ENCODE measurements at regions not wholly inside any gene's neighbourhood (a gene's known extent, or its start where the extent isn't known, plus 50 kb on each side); places are given as distances from the start of the nearest gene placed in this dataset.

GRCh38 chr3:72576563-72576962, 271.7 kb downstream of the SHQ1 start:
- Histone ChIP-seq H3K36me3 (no peaks in the 10 kb centered on the region), H3K27me3 (peaks cover 0 to 7% (median 0%) of the 10 kb centered on the region in 4 donors), H3K4me3 (no peak overlapping the region), H3K9me3 (no peaks in the 10 kb centered on the region), H3K27ac (replicated peaks in 1 of 4) (no peak overlapping the region), H3K4me1 (no peaks in the 10 kb centered on the region)
- no peak for DNase-seq (ENCODE audit: extremely low spot score)
- intact Hi-C loops (cut with DNase I), result no loop called here
- TF ChIP-seq POLR2A (IDR thresholded peaks at IDR 0.05; ENCODE audit: low read depth) (no peak), POLR2AphosphoS5 (IDR thresholded peaks at IDR 0.05) (no peak)
- 89% methylated on average over 5 of the region's 5 CpGs for WGBS

- Histone ChIP-seq H3K9me3 (no peaks in the 10 kb centered on the region), H3K36me3 (no peaks in the 10 kb centered on the region), H3K27me3 (peaks cover 0 to 7% (median 0%) of the 10 kb centered on the region in 4 donors), H3K4me3 (no peak overlapping the region), H3K27ac (replicated peaks in 1 of 4) (no peak overlapping the region), H3K4me1 (no peaks in the 10 kb centered on the region)
- WGBS, result 95% methylated on average over 1 of the region's 1 CpG
- intact Hi-C loops (cut with DNase I), result no loop called here
- no peak for TF ChIP-seq EP300 (IDR thresholded peaks at IDR 0.05)
- no peak for DNase-seq (ENCODE audit: extremely low spot score)
Measured at GRCh38 chr3:72574144-72574543, 274.1 kb downstream of the SHQ1 start.

- no peak overlapping the region for H3K27ac ChIP-seq (replicated peaks in 1 of 4)
- TF ChIP-seq POLR2AphosphoS5 (IDR thresholded peaks at IDR 0.05) (no peak), EP300 (IDR thresholded peaks at IDR 0.05) (no peak)
- no peaks in the 10 kb centered on the region for H3K9me3 ChIP-seq
- DNase-seq (ENCODE audit: extremely low spot score), result no peak
- H3K4me1 ChIP-seq, result no peaks in the 10 kb centered on the region
- H3K36me3 ChIP-seq, result no peaks in the 10 kb centered on the region
- 94% methylated on average over 13 of the region's 13 CpGs for WGBS
- no peak overlapping the region for H3K4me3 ChIP-seq
- intact Hi-C loops (cut with DNase I), result no loop called here
- peaks cover 0 to 7% (median 0%) of the 10 kb centered on the region in 4 donors for H3K27me3 ChIP-seq
Measured at GRCh38 chr3:72573051-72573450, 275.2 kb downstream of the SHQ1 start.

GRCh38 chr3:72572489-72573007, 275.7 kb downstream of the SHQ1 start:
- Histone ChIP-seq H3K9me3 (no peaks in the 10 kb centered on the region), H3K4me1 (no peaks in the 10 kb centered on the region), H3K4me3 (no peak overlapping the region), H3K27ac (replicated peaks in 1 of 4) (no peak overlapping the region), H3K27me3 (peaks cover 0 to 7% (median 0%) of the 10 kb centered on the region in 4 donors), H3K36me3 (no peaks in the 10 kb centered on the region)
- 85% methylated on average over 19 of the region's 19 CpGs for WGBS
- TF ChIP-seq POLR2AphosphoS5 (IDR thresholded peaks at IDR 0.05) (no peak), POLR2A (IDR thresholded peaks at IDR 0.05; ENCODE audit: low read depth) (no peak), EP300 (IDR thresholded peaks at IDR 0.05) (no peak), CTCF (IDR thresholded peaks at IDR 0.05) (no peak)
- no peak for DNase-seq (ENCODE audit: extremely low spot score)
- intact Hi-C loops (cut with DNase I), result no loop called here

GRCh38 chr3:72571638-72572114, 276.6 kb downstream of the SHQ1 start:
- Histone ChIP-seq H3K27ac (replicated peaks in 1 of 4) (no peak overlapping the region), H3K27me3 (peaks cover 0 to 7% (median 0%) of the 10 kb centered on the region in 4 donors), H3K4me3 (no peak overlapping the region), H3K4me1 (no peaks in the 10 kb centered on the region), H3K9me3 (no peaks in the 10 kb centered on the region), H3K36me3 (no peaks in the 10 kb centered on the region)
- intact Hi-C loops (cut with DNase I), result no loop called here
- 79% methylated on average over 13 of the region's 13 CpGs for WGBS
- DNase-seq (ENCODE audit: extremely low spot score), result no peak
- no peak for TF ChIP-seq POLR2AphosphoS5 (IDR thresholded peaks at IDR 0.05)
- TF ChIP-seq CTCF (IDR thresholded peaks at IDR 0.05), result no peak

- H3K27me3 ChIP-seq, result peaks cover 0 to 7% (median 0%) of the 10 kb centered on the region in 4 donors
- intact Hi-C loops (cut with DNase I), result no loop called here
- H3K4me3 ChIP-seq, result no peak overlapping the region
- no peaks in the 10 kb centered on the region for H3K4me1 ChIP-seq
- no peaks in the 10 kb centered on the region for H3K9me3 ChIP-seq
- no peak for DNase-seq (ENCODE audit: extremely low spot score)
- H3K36me3 ChIP-seq, result no peaks in the 10 kb centered on the region
- 86% methylated on average over 3 of the region's 3 CpGs for WGBS
- no peak for TF ChIP-seq CTCF (IDR thresholded peaks at IDR 0.05)
- H3K27ac ChIP-seq (replicated peaks in 1 of 4), result no peak overlapping the region
Measured at GRCh38 chr3:72571052-72571451, 277.2 kb downstream of the SHQ1 start.

All from esophagus muscularis mucosa (tissue), 4 donors.